Fibroblast of lung (primary cell): ENCODE measurements at regions not wholly inside any gene's neighbourhood (a gene's known extent, or its start where the extent isn't known, plus 50 kb on each side); places are given as distances from the start of the nearest gene placed in this dataset.
A peak's percentile ranks its signal among the peaks of the same experiment; 100 is the strongest.

ENCODE experiments used
- DNase-seq, 2 donors: peaks; one replicate each; pipeline versions ENCODE4 v3.0.0 to v3.0.0-alpha.2; 2010; ENCODE audit warnings: low read depth in 2 of 2
- H2AFZ ChIP-seq: 2 replicates; pipeline ENCODE4 v1.5.1; 2012; ENCODE audit warnings: low read length, control low read depth, inconsistent platforms
- H3K27ac ChIP-seq: 2 replicates; pipeline ENCODE4 v1.5.1; 2011; ENCODE audit warnings: low read length, control low read depth; ENCODE audit not compliant: insufficient read depth
- H3K27me3 ChIP-seq: 2 replicates; pipeline ENCODE4 v1.5.1; 2011; ENCODE audit warnings: mild to moderate bottlenecking, low read length; ENCODE audit not compliant: control insufficient read depth, insufficient read depth
- H3K36me3 ChIP-seq: 2 replicates; pipeline ENCODE4 v1.5.1; 2011; ENCODE audit warnings: low read length; ENCODE audit not compliant: control insufficient read depth, insufficient read depth
- H3K4me1 ChIP-seq: 2 replicates; pipeline ENCODE4 v1.5.1; 2011; ENCODE audit warnings: low read length; ENCODE audit not compliant: control insufficient read depth, insufficient read depth; ENCODE audit errors: extremely low read depth
- H3K4me2 ChIP-seq: 2 replicates; pipeline ENCODE4 v1.5.1; 2011; ENCODE audit warnings: low read length, control low read depth; ENCODE audit not compliant: insufficient read depth; ENCODE audit errors: extremely low read depth
- H3K4me3 ChIP-seq, 4 experiments: fragments of 200-600 bp in 1 of 4; sonication (generic) in 1 of 4; replicated peaks in 1 of 4; 2 replicates each; pipeline ENCODE4 v1.5.1; 2011 to 2016; ENCODE audit warnings: low read length in 4 of 4, low read depth in 3 of 4, mild to moderate bottlenecking in 3 of 4, control low read depth in 2 of 4, inconsistent platforms in 1 of 4, mixed read lengths in 1 of 4; ENCODE audit not compliant: insufficient read depth in 1 of 4; ENCODE audit errors: control extremely low read depth in 1 of 4
- H3K79me2 ChIP-seq: 2 replicates; pipeline ENCODE4 v1.5.1; 2012; ENCODE audit warnings: mild to moderate bottlenecking, low read length, inconsistent platforms; ENCODE audit not compliant: control insufficient read depth, insufficient read depth
- H3K9ac ChIP-seq: 2 replicates; pipeline ENCODE4 v1.5.1; 2011; ENCODE audit warnings: mild to moderate bottlenecking, low read length, control low read depth; ENCODE audit not compliant: insufficient read depth
- H3K9me3 ChIP-seq: 2 replicates; pipeline ENCODE4 v1.5.1; 2012; ENCODE audit warnings: low read depth, low read length; ENCODE audit not compliant: control insufficient read depth, insufficient read depth
- H4K20me1 ChIP-seq: 2 replicates; pipeline ENCODE4 v1.5.1; 2011; ENCODE audit warnings: low read length; ENCODE audit not compliant: control insufficient read depth, insufficient read depth; ENCODE audit errors: extremely low read depth
- CTCF ChIP-seq, 2 donors: IDR thresholded peaks in 1 of 2; conservative IDR thresholded peaks in 1 of 2; 1 replicate in 1 of 2; 2 replicates in 1 of 2; pipeline ENCODE4 v1.5.1; 2011 to 2012; ENCODE audit warnings: low read length in 2 of 2, control low read depth in 1 of 2, inconsistent platforms in 1 of 2, low read depth in 1 of 2, mild to moderate bottlenecking in 1 of 2
- EZH2 ChIP-seq: IDR thresholded peaks from 2 replicates; pipeline ENCODE4 v1.5.1; 2012; ENCODE audit warnings: low read length, control low read depth, mild to moderate bottlenecking; ENCODE audit errors: missing control alignments

GRCh38 chr10:4723860-4724259, 102.1 kb upstream of the AKR1E2 start:
- peaks cover 12% of the 10 kb centered on the region for H3K4me1 ChIP-seq
- no peak for DNase-seq
- no peaks in the 10 kb centered on the region for H3K36me3 ChIP-seq
- no peaks in the 10 kb centered on the region for H3K9me3 ChIP-seq
- no peak overlapping the region for H3K4me3 ChIP-seq
- H3K79me2 ChIP-seq, result no peaks in the 10 kb centered on the region
- H3K27me3 ChIP-seq, result no peaks in the 10 kb centered on the region
- no peaks in the 10 kb centered on the region for H4K20me1 ChIP-seq
- no peak overlapping the region for H3K4me2 ChIP-seq
- H2AFZ ChIP-seq, result no peak overlapping the region
- no peak overlapping the region for H3K9ac ChIP-seq
- H3K27ac ChIP-seq, result no peak overlapping the region
- TF ChIP-seq EZH2, result no peak
- TF ChIP-seq CTCF (conservative IDR thresholded peaks at IDR 0.05 in 1 of 2, IDR thresholded peaks at IDR 0.05 in 1 of 2; ENCODE audit: low read depth in 1 of 2, low read length in 2 of 2), result no peak

DNA sequence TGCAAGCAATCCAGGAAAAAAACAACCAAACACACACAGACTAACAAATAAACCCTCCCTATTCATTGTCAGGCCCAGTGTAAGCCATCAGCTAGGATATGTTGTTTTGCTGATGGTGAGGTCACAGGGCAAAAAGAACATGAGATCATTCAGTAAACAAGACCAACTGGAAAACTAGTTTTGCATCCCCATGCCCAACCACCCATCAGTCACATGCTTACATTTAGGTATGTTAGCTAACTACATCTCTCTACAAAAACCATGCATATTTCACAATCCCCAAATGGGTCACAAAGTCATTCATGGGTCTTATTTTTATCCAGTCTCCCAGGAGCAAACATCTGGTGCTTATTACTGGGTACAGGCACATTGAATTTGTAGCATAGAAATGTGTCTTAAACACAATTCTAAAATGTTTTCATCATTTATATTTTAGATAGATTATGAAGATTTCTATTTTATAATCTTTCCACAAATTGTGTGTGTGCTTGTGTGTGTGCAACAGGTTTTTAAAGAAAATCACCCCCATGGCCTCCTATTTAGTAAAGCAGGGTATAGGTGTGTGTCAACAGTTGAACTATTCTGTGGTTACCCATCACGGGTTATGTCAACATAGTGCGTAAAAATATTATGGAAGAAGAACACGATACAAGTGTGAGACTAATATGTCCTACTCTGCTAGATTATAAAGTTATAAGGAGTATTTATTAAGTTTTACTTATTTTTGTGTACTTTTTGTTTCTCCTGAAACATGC, 103.8 kb upstream of the AKR1E2 start:
- Histone ChIP-seq H3K79me2 (no peaks in the 10 kb centered on the region), H3K27ac (no peak overlapping the region), H3K9ac (no peak overlapping the region), H4K20me1 (no peaks in the 10 kb centered on the region), H3K4me3 (no peak overlapping the region), H3K36me3 (no peaks in the 10 kb centered on the region), H3K4me1 (peaks cover 12% of the 10 kb centered on the region), H2AFZ (no peak overlapping the region), H3K27me3 (no peaks in the 10 kb centered on the region), H3K9me3 (no peaks in the 10 kb centered on the region), H3K4me2 (peak overlapping the region; percentile 11)
- peak in 1 of 2 donors; percentile 94 for DNase-seq
- TF ChIP-seq EZH2 (no peak), CTCF (conservative IDR thresholded peaks at IDR 0.05 in 1 of 2, IDR thresholded peaks at IDR 0.05 in 1 of 2; ENCODE audit: low read depth in 1 of 2, low read length in 2 of 2) (no peak)

GRCh38 chr10:4720463-4720862, 105.5 kb upstream of the AKR1E2 start:
- Histone ChIP-seq H2AFZ (no peak overlapping the region), H3K9me3 (no peaks in the 10 kb centered on the region), H3K4me1 (peaks cover 6% of the 10 kb centered on the region), H3K4me2 (no peak overlapping the region), H4K20me1 (no peaks in the 10 kb centered on the region), H3K27me3 (no peaks in the 10 kb centered on the region), H3K79me2 (no peaks in the 10 kb centered on the region), H3K36me3 (no peaks in the 10 kb centered on the region), H3K27ac (no peak overlapping the region), H3K9ac (no peak overlapping the region), H3K4me3 (no peak overlapping the region)
- TF ChIP-seq CTCF (conservative IDR thresholded peaks at IDR 0.05 in 1 of 2, IDR thresholded peaks at IDR 0.05 in 1 of 2; ENCODE audit: low read depth in 1 of 2, low read length in 2 of 2), result no peak
- no peak for TF ChIP-seq EZH2
- DNase-seq, result peak in 1 of 2 donors; percentile 26
